ENCODE measurements at regions not wholly inside any gene's neighbourhood (a gene's known extent, or its start where the extent isn't known, plus 50 kb on each side); places are given as distances from the start of the nearest gene placed in this dataset.

GRCh38 chr4:38314663-38315062, 349.3 kb upstream of the KLF3 start:
- no peak overlapping the region for H3K4me3 ChIP-seq (ENCODE audit: low read depth, low read length)
- no peak for TF ChIP-seq CTCF (conservative IDR thresholded peaks at IDR 0.05; ENCODE audit: low read depth, low read length)
- no peak for DNase-seq (ENCODE audit: low read depth)

GRCh38 chr4:38315286-38315685, 348.7 kb upstream of the KLF3 start:
- H3K4me3 ChIP-seq (ENCODE audit: low read depth, low read length), result no peak overlapping the region
- no peak for TF ChIP-seq CTCF (conservative IDR thresholded peaks at IDR 0.05; ENCODE audit: low read depth, low read length)
- no peak for DNase-seq (ENCODE audit: low read depth)

- no peak for TF ChIP-seq CTCF (conservative IDR thresholded peaks at IDR 0.05; ENCODE audit: low read depth, low read length)
- no peak for DNase-seq (ENCODE audit: low read depth)
- no peak overlapping the region for H3K4me3 ChIP-seq (ENCODE audit: low read depth, low read length)
Observed at GRCh38 chr4:38316045-38316444, 348.0 kb upstream of the KLF3 start.

GRCh38 chr4:38317041-38317674, 346.8 kb upstream of the KLF3 start:
- no peak overlapping the region for H3K4me3 ChIP-seq (ENCODE audit: low read depth, low read length)
- DNase-seq (ENCODE audit: low read depth), result no peak
- no peak for TF ChIP-seq CTCF (conservative IDR thresholded peaks at IDR 0.05; ENCODE audit: low read depth, low read length)

- peak overlapping the region; percentile 32 for H3K4me3 ChIP-seq (ENCODE audit: low read depth, low read length)
- no peak for TF ChIP-seq CTCF (conservative IDR thresholded peaks at IDR 0.05; ENCODE audit: low read depth, low read length)
- DNase-seq (ENCODE audit: low read depth), result peak; percentile 99
Observed at GRCh38 chr4:38318737-38319455, 345.1 kb upstream of the KLF3 start.

GRCh38 chr4:38319456-38320342, 344.3 kb upstream of the KLF3 start:
- H3K4me3 ChIP-seq (ENCODE audit: low read depth, low read length), result no peak overlapping the region
- TF ChIP-seq CTCF (conservative IDR thresholded peaks at IDR 0.05; ENCODE audit: low read depth, low read length), result peak; percentile 99
- DNase-seq (ENCODE audit: low read depth), result peak; percentile 96
